Ammon's horn (tissue), 1 donor: ENCODE measurements at regions not wholly inside any gene's neighbourhood (a gene's known extent, or its start where the extent isn't known, plus 50 kb on each side); places are given as distances from the start of the nearest gene placed in this dataset.
"Not testable (repeated sequence)": the region's sequence is repeated elsewhere in the genome, so short reads cannot be mapped to it uniquely, and the experiment has no call there.

ENCODE experiments used
- DNase-seq: peaks from one replicate; pipeline ENCODE4 v3.0.0-alpha.2; 2016; ENCODE audit warnings: low spot score

DNA sequence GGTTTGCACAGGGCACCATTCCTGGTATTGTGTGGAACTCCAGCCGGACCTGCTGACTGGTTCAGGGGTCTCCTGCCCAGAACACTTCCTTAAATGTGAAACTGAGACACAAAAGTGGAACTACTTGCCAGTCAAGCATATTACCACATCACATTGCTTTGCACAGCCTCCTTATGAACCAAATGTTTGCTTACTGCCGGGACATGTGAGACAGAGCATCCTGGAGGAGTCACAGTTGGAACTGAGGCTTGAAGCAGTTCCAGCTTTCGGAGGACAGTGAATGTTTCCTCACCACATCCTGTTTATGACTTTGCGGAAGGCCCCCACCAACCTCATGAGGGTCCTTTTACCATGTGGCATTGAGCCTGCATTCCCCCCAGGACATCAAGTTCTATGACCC, 105.8 kb upstream of the ARHGAP42 start:
- peak; percentile 31 for DNase-seq

DNA sequence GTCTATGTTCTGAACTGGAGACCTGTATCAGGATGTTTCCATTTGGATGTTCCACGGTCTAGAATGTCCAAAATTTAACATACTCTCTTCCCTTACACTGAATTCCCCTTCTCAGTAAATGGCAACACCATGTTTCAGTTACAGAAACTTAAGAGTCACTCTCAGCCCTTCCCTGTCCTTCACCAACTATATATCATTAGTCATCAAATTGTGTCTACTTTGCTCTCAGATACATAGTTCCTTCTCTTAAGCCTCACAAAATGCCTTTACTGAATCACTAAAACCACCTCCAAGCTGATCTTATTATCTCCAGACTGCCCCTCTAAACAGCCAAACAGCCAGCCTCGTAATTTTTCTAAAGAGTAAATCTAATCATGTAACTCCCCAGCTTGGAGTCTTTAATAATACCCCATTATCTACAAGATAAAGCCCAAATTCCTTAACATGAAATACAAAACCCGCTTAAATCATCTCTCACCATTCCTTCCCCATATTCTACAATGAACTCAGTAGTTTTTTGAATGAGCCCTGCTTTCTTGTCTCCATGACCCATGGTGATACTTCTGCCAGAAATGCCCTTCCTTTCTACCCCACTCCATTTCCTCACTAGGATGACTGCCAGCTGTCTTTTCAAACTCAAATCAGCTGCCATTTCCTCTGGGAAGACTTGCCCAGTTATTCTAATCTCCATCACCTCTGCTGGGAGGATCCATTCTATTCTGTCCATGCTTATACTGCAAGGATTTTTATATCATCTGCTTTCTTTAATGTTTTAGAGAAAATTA, 102.7 kb upstream of the ARHGAP42 start:
- no peak for DNase-seq

DNA sequence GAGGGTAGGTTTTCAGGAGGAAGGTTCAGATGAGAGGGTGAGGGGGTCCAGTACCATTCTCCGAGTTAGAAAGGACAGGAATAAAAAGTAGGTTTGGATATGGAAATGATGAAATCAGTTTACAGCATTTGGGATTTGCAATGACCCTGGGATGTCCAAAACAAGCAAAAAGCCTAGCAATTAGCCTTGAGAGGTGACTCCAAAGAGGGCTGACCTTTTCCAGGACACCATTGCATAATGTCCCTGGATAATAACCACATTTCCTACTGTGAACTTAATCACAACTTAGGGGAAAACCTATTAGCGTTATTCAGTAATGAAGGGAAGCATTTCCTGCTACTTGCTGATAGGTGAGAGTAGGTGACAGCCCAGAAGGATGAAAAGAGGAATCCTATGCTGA, 101.4 kb upstream of the ARHGAP42 start:
- no peak for DNase-seq

DNA sequence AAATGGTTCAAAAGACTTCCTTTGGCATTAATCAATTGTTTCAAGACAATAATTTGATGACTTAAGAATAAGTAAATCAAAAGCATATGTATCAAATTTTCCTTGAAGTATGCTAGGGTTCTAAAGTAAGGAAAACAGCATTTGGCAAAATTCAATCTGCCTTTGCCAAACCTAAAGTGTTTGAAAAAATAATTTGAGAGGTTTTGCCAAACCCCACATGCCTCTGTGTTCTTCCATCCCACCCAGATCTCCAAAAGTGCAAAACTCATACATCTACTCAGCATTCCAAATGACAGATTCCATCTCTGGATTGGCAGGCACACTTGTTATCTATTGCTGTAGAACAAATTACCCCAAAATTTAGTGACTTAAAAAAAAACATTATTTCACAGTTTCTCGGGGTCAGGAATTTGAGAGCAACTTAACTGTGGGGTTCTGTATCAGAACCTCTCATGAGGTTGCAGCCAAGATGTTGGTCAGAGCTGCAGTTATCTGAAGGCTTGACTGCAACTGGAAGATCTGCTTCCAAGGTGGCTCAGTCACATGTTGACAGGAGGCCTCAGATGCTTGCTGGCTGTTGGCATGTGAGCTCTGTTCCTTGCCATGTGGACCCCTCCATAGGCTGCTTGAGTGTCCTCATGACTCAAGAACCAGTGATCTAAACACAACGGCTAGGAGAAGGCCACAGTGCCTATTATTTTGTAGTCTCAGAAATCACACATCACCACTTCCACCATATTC, 100.6 kb upstream of the ARHGAP42 start:
- DNase-seq: no peak

DNA sequence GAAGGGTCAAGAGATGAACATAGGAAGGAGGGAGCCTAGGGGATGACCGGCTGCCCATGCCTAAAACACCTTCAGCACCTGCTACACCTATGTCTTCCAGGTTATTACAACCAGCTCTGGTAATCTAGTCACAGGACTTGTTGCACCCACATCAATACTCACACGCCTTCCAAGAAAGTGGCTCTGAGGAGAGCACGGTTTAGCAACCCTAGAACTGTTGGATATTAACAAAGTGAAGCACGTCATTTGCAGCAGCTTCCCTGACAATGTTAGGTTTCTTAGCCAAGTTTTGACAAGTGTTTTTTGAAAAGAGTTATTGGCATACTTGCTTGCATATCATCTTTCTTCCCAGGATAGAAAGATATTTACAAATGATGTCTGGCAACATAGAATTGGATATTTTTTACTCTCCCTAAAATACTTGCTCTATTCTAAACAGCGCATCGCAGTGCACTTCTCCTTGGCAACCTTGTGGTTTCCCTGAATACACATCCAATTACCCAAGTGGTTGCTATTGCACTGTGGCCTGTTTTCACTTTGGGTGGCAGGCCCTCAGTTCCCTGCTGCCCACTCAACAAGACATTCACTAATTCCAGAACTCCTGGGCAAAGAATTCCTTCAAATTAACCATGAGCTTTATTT, 94.3 kb upstream of the ARHGAP42 start:
- DNase-seq: peak; percentile 46

DNA sequence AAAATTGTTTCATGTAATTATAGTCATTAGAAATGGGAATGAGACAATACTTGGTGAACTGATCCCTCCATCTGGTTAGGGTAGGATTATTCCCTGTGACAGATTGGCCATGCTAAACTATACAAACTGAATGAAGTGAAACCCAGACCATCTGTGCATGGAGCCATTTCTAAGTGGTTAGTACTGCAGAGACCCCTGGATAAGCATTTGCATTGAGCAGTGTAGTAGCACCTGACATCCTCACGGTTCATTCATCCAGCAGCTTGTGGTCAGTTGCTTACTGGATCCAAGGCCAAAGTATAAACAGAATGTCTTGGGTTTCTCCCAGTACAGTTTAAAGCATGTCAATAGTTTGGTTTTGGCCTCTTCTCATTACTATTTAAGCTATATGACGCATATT, 93.8 kb upstream of the ARHGAP42 start:
- DNase-seq: peak; percentile 15

DNA sequence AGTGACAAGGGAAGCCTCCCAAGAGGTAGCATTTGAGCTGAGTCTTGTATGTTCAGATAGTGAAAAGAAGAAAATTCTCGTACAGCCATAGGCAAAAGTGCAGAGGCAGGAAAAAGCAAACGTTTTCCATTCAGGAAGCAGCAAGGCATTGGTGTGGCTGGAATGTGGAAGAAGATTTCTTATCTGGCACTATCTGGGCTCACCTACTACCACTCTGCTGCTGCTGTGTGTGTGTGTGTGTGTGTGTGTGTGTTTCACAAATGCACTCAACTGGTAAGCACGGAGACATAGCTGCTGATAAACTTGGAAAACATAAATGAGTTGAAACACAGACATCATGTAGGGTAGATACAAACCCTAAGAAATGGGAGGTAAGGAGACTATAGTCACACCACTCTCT, 92.8 kb upstream of the ARHGAP42 start:
- DNase-seq: no peak

DNA sequence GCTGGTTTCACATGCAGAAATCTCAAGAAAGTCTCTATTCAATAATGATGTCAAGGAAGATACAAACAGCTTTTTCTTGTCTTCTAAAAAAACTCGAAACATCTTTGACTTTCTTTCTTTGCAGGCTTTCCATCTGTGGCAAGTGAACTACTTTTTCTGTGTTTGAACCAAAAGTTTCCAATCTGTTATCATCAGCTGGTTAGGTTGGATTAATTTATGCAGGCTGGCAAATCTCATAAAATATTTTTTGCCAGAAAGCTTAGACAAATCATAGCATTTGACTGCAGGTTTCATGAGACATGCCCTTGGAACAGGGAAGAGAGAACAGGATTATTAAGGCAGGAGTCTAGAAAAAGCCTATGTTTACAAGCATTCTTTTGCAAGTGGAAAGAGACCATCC, 86.1 kb upstream of the ARHGAP42 start:
- DNase-seq: no peak

DNA sequence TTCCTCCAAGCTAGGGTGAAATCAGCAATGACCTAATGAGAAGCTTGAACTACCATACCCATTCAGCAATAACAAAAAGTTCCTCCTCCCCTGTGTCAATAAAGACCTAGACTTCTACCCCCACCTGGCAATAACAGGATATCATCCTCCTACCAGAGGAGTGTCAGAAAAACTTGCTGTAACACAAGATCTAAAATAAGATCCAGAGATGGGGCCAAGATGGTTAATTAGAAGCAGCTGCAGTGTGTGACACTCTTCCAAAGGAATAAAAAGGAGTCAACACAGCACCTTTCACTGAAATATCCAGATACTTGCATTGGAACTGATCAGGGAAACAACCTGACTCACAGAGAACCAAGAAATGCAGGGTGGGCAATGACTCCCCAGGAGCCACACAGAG, 84.4 kb upstream of the ARHGAP42 start:
- no peak for DNase-seq

DNA sequence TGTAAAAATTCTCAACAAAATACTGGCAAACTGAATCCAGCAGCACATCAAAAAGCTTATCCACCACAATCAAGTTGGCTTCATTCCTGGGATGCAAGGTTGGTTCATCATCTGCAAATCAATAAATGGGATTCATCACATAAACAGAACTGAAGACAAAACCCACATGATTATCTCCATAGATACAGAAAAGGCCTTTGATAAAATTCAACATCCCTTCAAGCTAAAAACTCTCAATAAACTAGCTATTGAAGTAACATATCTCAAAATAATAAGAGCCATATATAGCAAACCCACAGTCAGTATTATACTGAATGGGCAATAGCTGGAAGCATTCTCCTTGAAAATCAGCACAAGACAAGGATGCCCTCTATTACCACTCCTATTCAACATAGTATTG, 79.3 kb upstream of the ARHGAP42 start:
- not testable (repeated sequence) for DNase-seq

DNA sequence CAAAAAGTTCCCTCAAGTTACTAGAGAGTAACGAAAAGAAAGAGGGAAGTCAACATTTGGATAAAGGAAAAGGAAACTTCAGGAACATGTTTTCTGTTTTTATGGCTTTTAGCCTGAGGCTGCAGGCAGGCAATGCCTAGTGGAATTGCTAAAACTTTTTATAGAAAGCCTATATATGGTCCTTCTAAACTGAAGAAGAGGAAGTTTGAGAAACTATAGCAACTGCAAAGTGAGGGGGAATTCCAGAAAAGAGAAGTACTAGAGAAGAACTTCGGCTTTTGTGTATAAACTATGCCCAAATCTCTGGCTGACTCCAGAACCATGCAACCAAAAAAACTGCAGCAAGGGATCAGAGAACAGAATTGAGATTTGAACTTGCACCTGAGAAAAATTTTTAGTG, 74.3 kb upstream of the ARHGAP42 start:
- peak; percentile 10 for DNase-seq

DNA sequence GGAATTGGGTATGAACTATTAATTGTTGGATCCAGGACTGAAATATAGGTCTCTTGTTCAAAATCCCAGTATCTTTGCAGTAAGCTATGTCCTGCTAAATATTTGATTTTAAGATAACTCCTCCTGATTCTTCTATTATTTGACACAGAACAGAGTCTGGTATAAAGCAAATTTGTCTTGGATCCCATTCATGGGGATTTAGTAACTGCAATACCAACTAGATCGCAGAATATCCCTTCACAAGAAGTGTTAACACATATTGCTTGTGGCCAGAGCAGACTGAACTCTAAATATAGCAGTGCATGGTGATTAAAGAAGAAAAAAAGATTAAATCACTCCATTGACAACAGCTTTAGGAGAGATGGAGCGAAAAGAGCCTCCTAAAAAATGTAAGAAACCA, 68.2 kb upstream of the ARHGAP42 start:
- DNase-seq: no peak

DNA sequence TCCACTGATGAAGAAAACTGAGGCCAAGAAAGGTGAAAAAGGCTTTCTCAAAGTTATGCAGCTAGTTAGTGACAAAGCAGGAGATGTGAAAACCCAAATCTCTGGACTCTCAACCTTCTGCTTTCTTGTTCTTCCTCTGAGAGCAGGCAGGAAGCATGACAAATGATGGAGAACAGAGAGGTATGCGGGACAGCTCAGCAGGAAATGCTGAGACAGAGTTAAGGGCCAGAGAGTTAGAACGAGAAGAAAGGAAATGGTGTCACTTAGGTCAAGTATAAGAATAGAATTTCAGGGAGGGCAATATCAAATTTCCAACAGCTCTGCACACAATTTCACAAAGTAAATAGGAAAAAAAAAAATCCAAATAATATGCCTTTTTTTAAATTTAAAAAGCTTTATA, 67.6 kb upstream of the ARHGAP42 start:
- DNase-seq: no peak

DNA sequence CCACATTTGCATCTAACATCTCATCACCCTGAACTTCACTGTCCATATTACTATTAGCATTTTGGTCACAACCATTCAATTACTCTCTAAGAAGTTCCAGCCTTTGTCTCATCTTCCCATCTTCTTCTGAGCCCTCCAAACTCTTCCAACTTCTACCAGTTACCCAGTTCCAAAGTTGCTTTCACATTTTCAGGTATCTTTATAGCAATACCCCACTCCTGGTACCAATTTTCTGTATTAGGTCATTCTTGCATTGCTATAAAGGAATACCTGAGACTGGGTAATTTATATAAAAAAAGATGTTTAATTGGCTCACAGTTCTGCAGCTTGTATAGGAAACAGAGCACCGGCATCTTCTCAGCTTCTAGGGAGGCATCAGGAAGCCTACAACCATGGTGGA, 64.7 kb upstream of the ARHGAP42 start:
- DNase-seq: no peak

DNA sequence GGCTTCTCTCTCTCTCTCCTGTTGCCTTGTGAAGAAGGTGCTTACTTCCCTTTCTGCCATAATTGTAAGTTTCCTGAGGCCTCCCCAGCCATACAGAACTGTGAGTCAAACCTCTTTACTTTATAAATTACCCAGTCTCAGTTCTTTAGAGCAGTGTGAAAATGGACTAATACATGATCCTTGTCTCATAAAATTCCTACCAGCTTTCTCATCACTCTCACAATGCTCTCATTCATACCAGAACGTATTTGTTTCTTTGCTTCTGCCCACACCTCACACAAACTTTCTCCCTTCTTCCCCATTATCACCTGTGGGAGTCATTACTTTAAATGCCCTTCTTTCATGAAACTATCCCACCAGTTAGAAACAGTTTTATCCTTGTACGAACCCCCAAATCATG, 62.7 kb upstream of the ARHGAP42 start:
- no peak for DNase-seq

DNA sequence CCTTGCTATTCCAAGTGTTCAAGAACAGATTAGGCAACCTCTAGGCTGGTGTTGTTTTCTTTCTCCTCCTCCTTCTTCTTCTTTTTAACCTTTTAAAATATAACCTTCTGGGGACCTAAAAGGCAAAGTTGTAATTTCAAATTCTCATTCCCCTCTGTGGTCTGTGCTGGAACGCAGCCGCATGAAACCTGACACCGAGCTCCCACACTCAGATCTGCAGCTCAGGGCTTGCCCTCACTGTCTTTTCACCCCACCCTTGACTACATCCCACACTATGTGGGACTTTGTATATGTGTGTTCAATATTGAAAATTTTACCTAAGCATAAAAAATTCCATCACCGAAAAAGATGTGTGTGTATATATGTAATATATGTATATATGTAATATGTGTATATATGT, 62.0 kb upstream of the ARHGAP42 start:
- DNase-seq: no peak

DNA sequence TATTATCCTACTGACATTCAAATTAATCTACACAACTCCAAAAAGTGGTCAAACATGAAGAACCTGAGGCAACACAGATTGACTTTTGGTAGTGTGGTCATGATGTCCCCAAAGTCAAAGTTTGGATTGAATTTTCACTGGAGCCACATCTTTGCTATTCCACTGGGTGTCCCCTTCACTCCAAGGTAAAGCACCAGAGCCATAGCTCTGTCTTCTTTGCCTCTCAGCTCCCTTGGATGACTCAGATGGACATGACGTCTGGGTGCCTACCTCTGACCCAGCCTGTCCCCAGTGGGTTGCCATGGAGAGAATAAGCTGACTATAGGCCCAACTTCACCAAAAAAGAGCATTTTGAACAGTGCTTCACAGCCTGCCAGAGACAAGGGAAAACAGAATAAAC, 57.4 kb upstream of the ARHGAP42 start:
- DNase-seq: no peak

DNA sequence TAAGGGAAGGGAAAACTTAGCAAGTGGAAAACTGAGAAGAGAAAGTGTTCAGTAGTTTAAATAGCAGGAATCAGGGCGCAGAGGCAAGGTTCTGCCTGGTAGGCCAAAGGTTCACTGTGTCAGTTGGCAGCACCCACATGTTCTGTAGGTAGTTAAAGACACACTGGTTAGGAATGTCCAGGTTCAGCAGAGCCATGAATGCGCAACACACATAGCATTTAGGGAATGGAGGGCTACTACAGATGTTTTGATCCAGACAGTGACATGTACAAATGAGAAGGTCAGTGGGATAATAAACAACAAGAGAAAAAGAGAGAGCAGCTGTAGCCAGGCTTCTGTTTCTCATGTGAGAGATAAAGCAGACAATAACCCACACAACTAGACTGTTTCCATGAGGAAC, 56.2 kb upstream of the ARHGAP42 start:
- no peak for DNase-seq

DNA sequence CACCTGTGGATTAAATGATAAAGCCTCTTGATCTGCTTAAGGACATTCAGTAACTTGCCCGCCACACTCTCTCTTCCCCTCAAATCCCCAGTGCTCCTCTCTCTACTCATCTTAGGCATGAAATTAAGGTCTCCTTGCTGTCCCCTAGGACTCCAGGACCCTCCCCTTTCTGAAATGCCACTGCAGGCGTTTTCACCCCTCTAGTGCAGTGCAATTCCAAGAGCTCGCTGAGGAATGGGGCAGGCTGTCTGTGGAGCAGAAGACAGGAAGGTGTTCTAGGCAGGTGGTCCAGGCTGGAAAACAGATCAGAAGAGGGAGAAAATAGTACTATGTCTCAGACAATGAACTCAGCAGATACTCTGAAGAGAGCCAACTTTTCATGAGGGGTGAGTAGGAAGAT, 55.8 kb upstream of the ARHGAP42 start:
- DNase-seq: no peak

DNA sequence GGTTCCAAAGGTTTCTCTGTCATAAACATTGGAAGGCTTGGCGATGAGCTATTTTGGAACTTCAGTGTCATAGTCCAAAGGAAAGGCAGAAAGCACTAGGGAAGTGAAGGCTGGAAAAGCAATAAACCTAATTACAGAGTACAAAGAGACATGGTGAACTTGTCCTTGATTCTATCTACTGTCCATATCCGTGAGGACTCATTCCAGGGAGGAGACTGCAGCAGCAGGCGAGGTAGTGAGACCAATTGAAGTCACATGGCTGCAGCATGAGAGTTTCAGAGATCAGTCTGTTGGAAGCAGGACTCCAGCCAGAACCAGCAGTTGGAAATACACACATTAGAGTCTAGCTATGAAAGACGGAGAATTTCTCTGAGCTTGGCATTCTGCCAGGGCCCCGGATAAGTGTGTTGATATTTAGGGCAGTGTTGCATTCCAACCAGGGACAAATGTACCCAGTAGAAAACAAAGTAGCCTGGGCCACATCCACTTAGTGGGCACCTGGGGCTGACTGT, 54.1 kb upstream of the ARHGAP42 start:
- peak; percentile 25 for DNase-seq

DNA sequence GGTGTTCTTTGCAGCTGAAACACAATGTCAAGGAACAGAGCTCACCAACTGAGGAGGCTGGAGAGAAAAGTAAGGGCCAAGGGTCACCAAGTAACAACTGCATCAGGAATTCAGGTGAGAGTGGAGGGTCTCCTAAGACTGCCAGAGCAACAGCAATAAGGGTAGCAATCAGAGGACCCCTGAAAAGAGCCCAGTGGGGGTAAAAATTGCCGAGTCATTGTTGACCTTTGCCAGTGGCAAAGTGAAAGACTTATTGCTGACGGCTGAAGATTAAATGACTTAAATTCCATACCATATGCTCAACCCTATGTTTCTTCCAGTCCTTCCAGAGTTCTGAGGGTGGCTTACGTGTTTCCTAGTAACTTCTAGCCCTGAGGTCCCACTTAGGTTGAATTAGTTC, 51.9 kb upstream of the ARHGAP42 start:
- no peak for DNase-seq

DNA sequence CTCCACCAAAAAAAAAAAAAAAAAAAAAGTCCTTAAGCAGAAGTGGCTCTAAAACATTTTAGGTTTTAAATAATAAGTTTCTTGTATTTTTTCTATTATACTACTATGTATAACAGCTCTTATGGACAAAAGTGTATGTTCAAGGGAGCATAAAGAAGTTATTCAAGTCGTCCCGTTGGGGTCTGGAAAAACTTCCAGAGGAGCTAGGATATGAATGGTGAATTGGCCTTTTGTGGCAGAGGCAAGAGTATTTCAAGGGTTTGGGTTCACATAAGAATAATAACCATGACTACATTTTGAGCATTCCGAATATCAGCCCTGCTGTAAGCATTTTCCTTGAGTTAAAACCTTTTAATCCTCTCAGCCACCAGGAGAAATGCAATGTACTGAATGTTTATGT, 50.6 kb upstream of the ARHGAP42 start:
- no peak for DNase-seq
